GM23248 (cell line): ENCODE measurements at regions not wholly inside any gene's neighbourhood (a gene's known extent, or its start where the extent isn't known, plus 50 kb on each side); places are given as distances from the start of the nearest gene placed in this dataset.

ENCODE experiments used
- DNase-seq: peaks from one replicate; pipeline ENCODE4 v3.0.0-alpha.2; 2015
- H2AFZ ChIP-seq: fragments of 200-600 bp; sonication (generic); 2 replicates; pipeline ENCODE4 v1.6.1; 2016; ENCODE audit warnings: antibody characterized with exemption
- H3F3A ChIP-seq: fragments of 200-600 bp; sonication (generic); 2 replicates; pipeline ENCODE4 v1.6.1; 2016; ENCODE audit warnings: mild to moderate bottlenecking, antibody characterized with exemption, mixed run types; ENCODE audit not compliant: insufficient read depth
- H3K27ac ChIP-seq: fragments of 200-600 bp; sonication (generic); 2 replicates; pipeline ENCODE4 v1.5.1; 2016; ENCODE audit warnings: mild to moderate bottlenecking
- H3K27me3 ChIP-seq: fragments of 200-600 bp; sonication (generic); replicated peaks from 2 replicates; pipeline ENCODE4 v1.6.1; 2016; ENCODE audit warnings: mild to moderate bottlenecking; ENCODE audit not compliant: insufficient read depth
- H3K36me3 ChIP-seq: fragments of 200-600 bp; sonication (generic); 2 replicates; pipeline ENCODE4 v1.6.1; 2016; ENCODE audit warnings: low read depth, mild to moderate bottlenecking
- H3K4me1 ChIP-seq: fragments of 200-600 bp; sonication (generic); 2 replicates; pipeline ENCODE4 v1.6.1; 2016; ENCODE audit warnings: mild to moderate bottlenecking; ENCODE audit not compliant: insufficient read depth
- H3K4me2 ChIP-seq: fragments of 200-600 bp; sonication (generic); one replicate; pipeline ENCODE4 v1.6.1; 2016; ENCODE audit warnings: mild to moderate bottlenecking; ENCODE audit not compliant: unreplicated experiment
- H3K4me3 ChIP-seq: fragments of 200-600 bp; sonication (generic); 2 replicates; pipeline ENCODE4 v1.5.1; 2016; ENCODE audit warnings: mild to moderate bottlenecking
- H3K79me2 ChIP-seq: fragments of 200-600 bp; sonication (generic); 2 replicates; pipeline ENCODE4 v1.6.1; 2016; ENCODE audit warnings: mild to moderate bottlenecking; ENCODE audit not compliant: insufficient read depth
- H3K9ac ChIP-seq: fragments of 200-600 bp; sonication (generic); 2 replicates; pipeline ENCODE4 v1.6.1; 2016; ENCODE audit warnings: mild to moderate bottlenecking
- H3K9me2 ChIP-seq: fragments of 200-600 bp; sonication (generic); 2 replicates; pipeline ENCODE4 v1.6.1; 2016; ENCODE audit warnings: mixed run types, mild to moderate bottlenecking, moderate library complexity; ENCODE audit not compliant: insufficient read depth
- H3K9me3 ChIP-seq: fragments of 200-600 bp; sonication (generic); one replicate; pipeline ENCODE4 v1.6.1; 2017; ENCODE audit warnings: low read depth
- H4K20me1 ChIP-seq: fragments of 200-600 bp; sonication (generic); 2 replicates; pipeline ENCODE4 v1.6.0; 2016; ENCODE audit not compliant: insufficient read depth
- EZH2 ChIP-seq: fragments of 200-600 bp; sonication (generic); IDR thresholded peaks from 2 replicates; pipeline ENCODE4 v1.6.1; 2018; ENCODE audit warnings: antibody characterized with exemption, mild to moderate bottlenecking; ENCODE audit not compliant: insufficient read depth, poor library complexity, severe bottlenecking
- EZH2phosphoT487 ChIP-seq: fragments of 200-600 bp; sonication (generic); IDR thresholded peaks from 2 replicates; pipeline ENCODE4 v1.6.1; 2018; ENCODE audit warnings: antibody characterized with exemption, moderate library complexity, mild to moderate bottlenecking, low read depth; ENCODE audit not compliant: insufficient read depth
- WGBS, 2 experiments: methylation state at CpG; one replicate each; pipeline ENCODE4 v1.1.6; 2015 to 2017; ENCODE audit warnings: low lambda C conversion rate in 2 of 2, low coverage in 1 of 2; ENCODE audit errors: missing lambda C conversion rate in 2 of 2; 5-methylcytosine and 5-hydroxymethylcytosine counted together
- in situ Hi-C: fragments of 300-500 bp; cut with MboI; formaldehyde crosslinking; loops from 2 replicates; pipeline ENCODE4 v1.15.0; 2020

DNA sequence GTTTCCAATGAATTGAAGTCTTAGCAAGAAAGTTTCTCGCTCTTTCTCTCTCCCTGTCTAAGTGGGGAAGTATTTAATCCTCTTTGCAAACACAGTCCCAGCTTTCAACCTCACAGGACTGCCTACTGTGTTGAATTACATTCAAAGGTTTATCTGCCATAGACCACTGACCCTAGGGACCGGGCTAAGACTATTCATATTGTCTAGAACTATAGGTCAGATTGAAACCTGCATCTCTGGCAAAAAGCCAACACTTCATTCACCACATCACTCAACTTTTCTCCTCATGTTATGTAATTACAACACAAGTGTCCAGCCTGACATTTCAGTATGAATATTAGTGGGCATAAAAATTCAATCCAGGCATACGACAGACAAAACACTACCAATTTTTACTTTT, 314.7 kb upstream of the RSPO3 start:
- DNase-seq, result no peak
- Histone ChIP-seq H3F3A (no peaks in the 10 kb centered on the region), H3K4me3 (no peak overlapping the region), H4K20me1 (no peaks in the 10 kb centered on the region), H3K9me3 (no peaks in the 10 kb centered on the region), H3K4me1 (0 out of 2 replicates have a peak, but pooled peaks cover 4% of the 10 kb centered on the region), H3K27ac (no peak overlapping the region), H3K79me2 (no peaks in the 10 kb centered on the region), H3K36me3 (no peaks in the 10 kb centered on the region), H3K9me2 (no peaks in the 10 kb centered on the region), H3K27me3 (no peaks in the 10 kb centered on the region), H2AFZ (no peak overlapping the region), H3K4me2 (no peak overlapping the region), H3K9ac (no peak overlapping the region)
- TF ChIP-seq EZH2phosphoT487 (no peak), EZH2 (no peak)
- WGBS, 2 experiments, result 81% methylated on average over 3 of the region's 3 CpGs
- in situ Hi-C loops, result no loop called here

- peak; percentile 71 for DNase-seq
- Histone ChIP-seq H3F3A (no peaks in the 10 kb centered on the region), H3K4me2 (peak overlapping the region; percentile 3), H2AFZ (peak overlapping the region; percentile 68), H3K9ac (0 out of 2 replicates have a peak overlapping the region, but pooled peaks have one; percentile 22), H3K36me3 (no peaks in the 10 kb centered on the region), H3K27me3 (no peaks in the 10 kb centered on the region), H3K9me3 (no peaks in the 10 kb centered on the region), H3K27ac (no peak overlapping the region), H3K79me2 (no peaks in the 10 kb centered on the region), H3K4me1 (0 out of 2 replicates have a peak, but pooled peaks cover 4% of the 10 kb centered on the region), H4K20me1 (no peaks in the 10 kb centered on the region), H3K9me2 (no peaks in the 10 kb centered on the region), H3K4me3 (no peak overlapping the region)
- WGBS, 2 experiments, result 37 to 41% methylated on average over 5 of the region's 5 CpGs
- no peak for TF ChIP-seq EZH2phosphoT487
- in situ Hi-C loops, result no loop called here
Observed at GRCh38 chr6:126804332-126805064, 314.0 kb upstream of the RSPO3 start.

GRCh38 chr6:126805861-126806260, 312.6 kb upstream of the RSPO3 start:
- Histone ChIP-seq H3K27me3 (no peaks in the 10 kb centered on the region), H3K27ac (no peak overlapping the region), H3K36me3 (no peaks in the 10 kb centered on the region), H3K4me2 (no peak overlapping the region), H3K79me2 (no peaks in the 10 kb centered on the region), H3F3A (0 out of 2 replicates have a peak, but pooled peaks cover 2% of the 10 kb centered on the region), H3K9me3 (no peaks in the 10 kb centered on the region), H3K9ac (no peak overlapping the region), H4K20me1 (no peaks in the 10 kb centered on the region), H3K9me2 (no peaks in the 10 kb centered on the region), H3K4me3 (no peak overlapping the region), H2AFZ (no peak overlapping the region), H3K4me1 (peaks cover 5% of the 10 kb centered on the region; the same call in 1 of the 2 replicates)
- WGBS, 2 experiments, result 32 to 35% methylated on average over 1 of the region's 1 CpG
- TF ChIP-seq EZH2 (no peak), EZH2phosphoT487 (no peak)
- in situ Hi-C loops, result no loop called here
- DNase-seq, result peak; percentile 15

DNA sequence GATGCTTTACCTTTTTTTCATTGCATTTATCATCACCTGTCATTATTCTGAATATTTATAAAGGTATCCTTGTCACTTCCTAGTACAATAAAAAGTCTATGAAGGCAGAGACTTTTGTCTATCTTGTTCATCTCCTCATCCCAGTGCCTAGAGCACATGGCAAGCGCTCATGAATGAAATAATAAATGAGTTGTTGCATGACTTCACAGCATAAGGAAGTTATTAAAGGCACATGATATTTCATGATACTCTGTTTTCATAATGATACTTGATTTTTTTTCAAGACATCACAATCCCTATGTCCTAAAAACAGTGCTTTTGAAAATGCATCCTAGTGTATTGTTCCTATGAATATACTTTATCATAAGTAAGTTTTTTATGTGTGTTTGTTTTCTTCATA, 310.6 kb upstream of the RSPO3 start:
- H3F3A ChIP-seq, result 0 out of 2 replicates have a peak, but pooled peaks cover 4% of the 10 kb centered on the region
- in situ Hi-C loops, result no loop called here
- no peaks in the 10 kb centered on the region for H3K27me3 ChIP-seq
- no peaks in the 10 kb centered on the region for H4K20me1 ChIP-seq
- H3K9me2 ChIP-seq, result no peaks in the 10 kb centered on the region
- H2AFZ ChIP-seq, result no peak overlapping the region
- no peak for TF ChIP-seq EZH2phosphoT487
- TF ChIP-seq EZH2, result no peak
- H3K9me3 ChIP-seq, result no peaks in the 10 kb centered on the region
- H3K79me2 ChIP-seq, result no peaks in the 10 kb centered on the region
- no peak overlapping the region for H3K4me2 ChIP-seq
- no peaks in the 10 kb centered on the region for H3K36me3 ChIP-seq
- H3K9ac ChIP-seq, result no peak overlapping the region
- no peak for DNase-seq
- WGBS, 2 experiments, result 97 to 98% methylated on average over 1 of the region's 1 CpG
- H3K4me3 ChIP-seq, result no peak overlapping the region
- no peak overlapping the region for H3K27ac ChIP-seq
- peaks cover 20% of the 10 kb centered on the region for H3K4me1 ChIP-seq
